ENCODE measurements at regions not wholly inside any gene's neighbourhood (a gene's known extent, or its start where the extent isn't known, plus 50 kb on each side); places are given as distances from the start of the nearest gene placed in this dataset.

GRCh38 chr10:90350122-90350521, 507.7 kb downstream of the HTR7 start:
- TF ChIP-seq CTCF (IDR thresholded peaks at IDR 0.05) (no peak), POLR2A (IDR thresholded peaks at IDR 0.05) (no peak)

All from heart left ventricle (tissue), 13 donors.